Body of pancreas (tissue), 4 donors: ENCODE measurements at regions not wholly inside any gene's neighbourhood (a gene's known extent, or its start where the extent isn't known, plus 50 kb on each side); places are given as distances from the start of the nearest gene placed in this dataset.

Source experiments
- ATAC-seq: fragments of 150-250 bp; one replicate; pipeline ENCODE4 v1.9.1; 2016
- DNase-seq, 4 donors: peaks; one replicate each; pipeline ENCODE4 v3.0.0-alpha.2; 2019
- H3K27ac ChIP-seq, 4 donors: fragments of 200-600 bp; sonication (generic); 1 replicate in 3 of 4; 2 replicates in 1 of 4; pipeline versions ENCODE4 v1.5.1 to v1.6.1; 2016 to 2019; ENCODE audit warnings: mild to moderate bottlenecking in 1 of 4, mixed read lengths in 1 of 4, moderate library complexity in 1 of 4
- H3K27me3 ChIP-seq, 2 donors: fragments of 200-600 bp; sonication (generic); one replicate each; pipeline ENCODE4 v1.6.0; 2016; ENCODE audit warnings: mild to moderate bottlenecking in 1 of 2
- H3K36me3 ChIP-seq, 2 donors: fragments of 200-600 bp; sonication (generic); replicated peaks in 1 of 2; 2 replicates each; pipeline ENCODE4 v1.5.1; 2016; ENCODE audit warnings: low read depth in 2 of 2; ENCODE audit not compliant: insufficient read depth in 1 of 2
- H3K4me1 ChIP-seq: fragments of 200-600 bp; sonication (generic); one replicate; pipeline ENCODE4 v1.6.0; 2016
- H3K4me3 ChIP-seq, 2 donors: fragments of 200-600 bp; sonication (generic); 1 replicate in 1 of 2; 2 replicates in 1 of 2; pipeline ENCODE4 v1.5.1; 2016 to 2019
- H3K9me3 ChIP-seq, 3 donors: fragments of 200-600 bp; sonication (generic); 1 replicate in 2 of 3; 2 replicates in 1 of 3; pipeline ENCODE4 v1.5.1; 2016
- CTCF ChIP-seq, 7 experiments: fragments of 450-650 bp in 4 of 7; fragments of 200-600 bp in 3 of 7; sonication (generic) in 3 of 7; IDR thresholded peaks; one replicate each; pipeline ENCODE4 v1.5.1; 2016 to 2019; ENCODE audit warnings: antibody characterized with exemption in 7 of 7
- POLR2A ChIP-seq, 3 donors: fragments of 450-650 bp; IDR thresholded peaks; one replicate each; pipeline ENCODE4 v1.6.1; 2016; ENCODE audit warnings: antibody characterized with exemption in 3 of 3, mild to moderate bottlenecking in 2 of 3
- WGBS, 2 donors: methylation state at CpG; one replicate each; pipeline ENCODE4 v1.1.5; 2017; 5-methylcytosine and 5-hydroxymethylcytosine counted together
- intact Hi-C: fragments of 100-400 bp; cut with DNase I; formaldehyde crosslinking; loops from one replicate; pipeline ENCODE4 v1.15.1; 2023

GRCh38 chr9:108109927-108110690, 620.5 kb upstream of the KLF4 start:
- no peak for TF ChIP-seq CTCF (IDR thresholded peaks at IDR 0.05)
- TF ChIP-seq POLR2A (IDR thresholded peaks at IDR 0.05) = no peak

GRCh38 chr9:108108852-108109448, 619.4 kb upstream of the KLF4 start:
- intact Hi-C loops = no loop called here
- WGBS, 2 donors = 31 to 39% methylated on average over 2 of the region's 2 CpGs
- TF ChIP-seq CTCF (IDR thresholded peaks at IDR 0.05) = no peak
- TF ChIP-seq POLR2A (IDR thresholded peaks at IDR 0.05) = no peak

More at GRCh38 chr9:108109927-108110690, 620.5 kb upstream of the KLF4 start:
- H3K4me3 ChIP-seq = no peak overlapping the region
- WGBS, 2 donors = 76 to 79% methylated on average over 5 of the region's 5 CpGs
- intact Hi-C loops = no loop called here
- H3K9me3 ChIP-seq = no peaks in the 10 kb centered on the region
- no peaks in the 10 kb centered on the region for H3K36me3 ChIP-seq
- no peaks in the 10 kb centered on the region for H3K27me3 ChIP-seq
- DNase-seq (no peak), ATAC-seq (no peak)
- H3K4me1 ChIP-seq = no peaks in the 10 kb centered on the region
- H3K27ac ChIP-seq = no peak overlapping the region

GRCh38 chr9:108108280-108108851, 618.8 kb upstream of the KLF4 start:
- Histone ChIP-seq H3K4me3 (no peak overlapping the region), H3K4me1 (no peaks in the 10 kb centered on the region), H3K27ac (no peak overlapping the region), H3K9me3 (no peaks in the 10 kb centered on the region), H3K36me3 (no peaks in the 10 kb centered on the region), H3K27me3 (no peaks in the 10 kb centered on the region)
- no peak for ATAC-seq
- intact Hi-C loops = no loop called here
- 54 to 73% methylated on average over 4 of the region's 4 CpGs for WGBS, 2 donors
- no peak for DNase-seq
- no peak for TF ChIP-seq CTCF (IDR thresholded peaks at IDR 0.05)
- no peak for TF ChIP-seq POLR2A (IDR thresholded peaks at IDR 0.05)

More at GRCh38 chr9:108108852-108109448, 619.4 kb upstream of the KLF4 start:
- H3K36me3 ChIP-seq = no peaks in the 10 kb centered on the region
- no peak for ATAC-seq
- no peak overlapping the region for H3K27ac ChIP-seq
- H3K27me3 ChIP-seq = no peaks in the 10 kb centered on the region
- no peaks in the 10 kb centered on the region for H3K9me3 ChIP-seq
- no peaks in the 10 kb centered on the region for H3K4me1 ChIP-seq
- no peak for DNase-seq
- H3K4me3 ChIP-seq = no peak overlapping the region

GRCh38 chr9:108105885-108106284, 616.3 kb upstream of the KLF4 start:
- intact Hi-C loops = no loop called here
- WGBS, 2 donors = 67 to 85% methylated on average over 5 of the region's 5 CpGs
- DNase-seq (no peak), ATAC-seq (no peak)
- H3K4me3 ChIP-seq = no peak overlapping the region
- no peaks in the 10 kb centered on the region for H3K4me1 ChIP-seq
- H3K27ac ChIP-seq = no peak overlapping the region
- no peak for TF ChIP-seq POLR2A (IDR thresholded peaks at IDR 0.05)
- no peak for TF ChIP-seq CTCF (IDR thresholded peaks at IDR 0.05)
- H3K9me3 ChIP-seq = no peaks in the 10 kb centered on the region
- no peaks in the 10 kb centered on the region for H3K36me3 ChIP-seq
- H3K27me3 ChIP-seq = no peaks in the 10 kb centered on the region
